Thoracic aorta (tissue), 2 donors: ENCODE measurements at regions not wholly inside any gene's neighbourhood (a gene's known extent, or its start where the extent isn't known, plus 50 kb on each side); places are given as distances from the start of the nearest gene placed in this dataset.

Experiments
- ATAC-seq: fragments of 150-250 bp; one replicate; pipeline ENCODE4 v1.8.0; 2017; ENCODE audit warnings: low read depth; ENCODE audit not compliant: insufficient number of reproducible peaks, low FRiP score
- DNase-seq: peaks from one replicate; pipeline ENCODE4 v3.0.0-alpha.2; 2020; ENCODE audit warnings: low spot score
- H3K27ac ChIP-seq, 2 donors: fragments of 200-600 bp; sonication (generic); 1 replicate in 1 of 2; 2 replicates in 1 of 2; pipeline ENCODE4 v1.5.1; 2016; ENCODE audit warnings: mild to moderate bottlenecking in 2 of 2, moderate library complexity in 2 of 2
- H3K27me3 ChIP-seq: fragments of 200-600 bp; sonication (generic); replicated peaks from 2 replicates; pipeline ENCODE4 v1.6.0; 2016; ENCODE audit warnings: mild to moderate bottlenecking; ENCODE audit not compliant: insufficient read depth
- H3K36me3 ChIP-seq: fragments of 200-600 bp; sonication (generic); one replicate; pipeline ENCODE4 v1.5.1; 2016
- H3K4me1 ChIP-seq, 2 donors: fragments of 200-600 bp; sonication (generic); 1 replicate in 1 of 2; 2 replicates in 1 of 2; pipeline versions ENCODE4 v1.5.1 to v1.6.0; 2016; ENCODE audit warnings: low read depth in 2 of 2, mild to moderate bottlenecking in 1 of 2; ENCODE audit not compliant: control insufficient read depth in 1 of 2
- H3K4me3 ChIP-seq: fragments of 200-600 bp; sonication (generic); 2 replicates; pipeline ENCODE4 v1.5.1; 2016; ENCODE audit warnings: mild to moderate bottlenecking
- H3K9me3 ChIP-seq: fragments of 200-600 bp; sonication (generic); 2 replicates; pipeline ENCODE4 v1.5.1; 2016
- CTCF ChIP-seq: fragments of 200-600 bp; sonication (generic); IDR thresholded peaks from one replicate; pipeline ENCODE4 v1.5.1; 2019; ENCODE audit warnings: antibody characterized with exemption

DNA sequence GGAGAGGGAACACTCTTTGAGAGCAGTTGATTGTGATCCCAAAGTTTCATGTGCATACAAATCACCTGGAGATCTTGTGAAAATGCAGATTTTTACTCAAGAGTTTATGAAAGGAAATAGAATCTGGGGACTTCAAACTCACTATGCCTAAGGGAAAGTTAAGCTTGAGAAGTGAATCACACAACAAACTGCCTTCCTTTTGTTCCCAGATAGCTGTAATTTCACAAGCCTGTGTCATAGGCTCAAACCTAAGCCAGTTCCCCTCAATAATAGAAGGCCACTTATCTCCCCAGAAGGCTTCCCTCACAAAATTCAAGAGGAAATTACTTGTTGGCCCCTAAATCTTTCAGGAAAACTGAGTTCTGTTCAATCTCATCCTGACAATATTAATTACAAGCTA, 132.8 kb upstream of the MAGEB16 start:
- DNase-seq (no peak), ATAC-seq (no peak)
- Histone ChIP-seq H3K36me3 (no peaks in the 10 kb centered on the region), H3K4me1 (no peaks in the 10 kb centered on the region), H3K27me3 (no peaks in the 10 kb centered on the region), H3K27ac (no peak overlapping the region), H3K9me3 (no peaks in the 10 kb centered on the region), H3K4me3 (no peak overlapping the region)
- no peak for TF ChIP-seq CTCF

DNA sequence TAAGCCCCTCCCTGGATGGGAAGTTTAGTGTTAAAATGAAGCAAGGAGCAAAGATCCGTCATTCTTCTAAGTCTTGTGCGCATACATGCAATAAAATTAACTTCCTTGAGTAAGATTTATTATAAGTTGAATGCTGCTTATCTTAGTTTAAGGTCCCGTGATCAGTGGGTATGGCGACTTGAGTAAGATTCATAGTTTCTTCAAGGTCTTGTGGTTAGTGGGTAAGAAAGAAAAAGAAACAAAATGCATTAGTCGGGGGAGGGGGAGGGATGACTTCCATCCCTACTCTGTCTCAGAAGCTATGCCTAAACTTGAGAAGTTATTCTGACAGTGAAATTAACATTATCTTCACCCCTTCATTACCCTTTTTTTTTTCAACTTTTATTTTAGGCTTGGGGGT, 127.3 kb upstream of the MAGEB16 start:
- no peaks in the 10 kb centered on the region for H3K9me3 ChIP-seq
- H3K27me3 ChIP-seq, result no peaks in the 10 kb centered on the region
- ATAC-seq (no peak), DNase-seq (no peak)
- no peak overlapping the region for H3K4me3 ChIP-seq
- TF ChIP-seq CTCF, result no peak
- H3K27ac ChIP-seq, result no peak overlapping the region
- H3K36me3 ChIP-seq, result no peaks in the 10 kb centered on the region
- no peaks in the 10 kb centered on the region for H3K4me1 ChIP-seq

GRCh38 chrX:35675151-35675550, 123.0 kb upstream of the MAGEB16 start:
- H3K9me3 ChIP-seq, result no peaks in the 10 kb centered on the region
- TF ChIP-seq CTCF, result no peak
- H3K27me3 ChIP-seq, result no peaks in the 10 kb centered on the region
- no peaks in the 10 kb centered on the region for H3K36me3 ChIP-seq
- DNase-seq, result no peak
- ATAC-seq, result no peak
- H3K4me1 ChIP-seq, result no peaks in the 10 kb centered on the region
- H3K27ac ChIP-seq, result no peak overlapping the region
- H3K4me3 ChIP-seq, result no peak overlapping the region

DNA sequence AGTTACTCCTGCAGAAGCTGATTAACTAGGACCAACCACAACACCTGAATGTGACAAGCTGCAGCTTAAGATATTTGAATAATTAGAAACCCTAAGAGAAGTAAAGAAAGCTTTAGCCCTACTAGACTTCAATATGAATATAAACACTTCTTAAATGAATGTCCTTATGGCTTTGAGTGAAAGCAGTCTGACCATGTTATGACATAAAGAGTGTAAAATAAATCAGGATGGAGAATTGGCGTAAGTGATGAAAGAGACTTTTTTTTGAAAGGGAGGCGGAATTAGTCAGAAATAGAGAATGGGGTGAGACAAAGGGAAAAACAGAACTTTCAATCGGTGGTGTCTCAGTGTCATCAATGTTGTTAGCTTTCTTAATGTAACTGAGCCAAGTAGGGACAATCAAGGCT, 117.2 kb upstream of the MAGEB16 start:
- Histone ChIP-seq H3K4me3 (no peak overlapping the region), H3K4me1 (no peaks in the 10 kb centered on the region), H3K36me3 (no peaks in the 10 kb centered on the region), H3K27ac (no peak overlapping the region), H3K27me3 (no peaks in the 10 kb centered on the region), H3K9me3 (no peaks in the 10 kb centered on the region)
- no peak for ATAC-seq
- DNase-seq, result no peak
- TF ChIP-seq CTCF, result no peak

DNA sequence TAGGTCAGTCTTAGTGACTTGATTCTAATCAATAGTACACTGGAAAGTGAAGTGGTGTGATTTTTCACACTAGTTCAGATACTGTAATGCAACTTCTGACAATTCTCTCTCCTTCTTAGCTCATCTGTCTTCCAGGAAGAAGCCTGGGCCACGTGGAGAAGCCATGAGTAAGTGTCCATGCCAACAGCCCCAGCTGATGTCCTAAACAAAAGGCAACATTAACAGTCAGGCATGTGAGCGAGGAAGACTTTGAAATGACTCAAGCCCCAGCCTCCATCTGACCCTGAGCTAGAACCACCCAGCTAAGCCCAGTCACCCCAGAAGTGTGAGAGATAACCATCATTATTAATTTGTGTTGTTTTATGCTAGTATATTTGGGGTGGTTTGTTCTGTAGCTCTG, 115.7 kb upstream of the MAGEB16 start:
- no peak overlapping the region for H3K27ac ChIP-seq
- no peak for TF ChIP-seq CTCF
- DNase-seq (no peak), ATAC-seq (no peak)
- H3K27me3 ChIP-seq, result no peaks in the 10 kb centered on the region
- H3K4me1 ChIP-seq, result no peaks in the 10 kb centered on the region
- H3K9me3 ChIP-seq, result no peaks in the 10 kb centered on the region
- H3K36me3 ChIP-seq, result no peaks in the 10 kb centered on the region
- no peak overlapping the region for H3K4me3 ChIP-seq
